ENCODE measurements at regions not wholly inside any gene's neighbourhood (a gene's known extent, or its start where the extent isn't known, plus 50 kb on each side); places are given as distances from the start of the nearest gene placed in this dataset.
"Not testable (repeated sequence)": the region's sequence is repeated elsewhere in the genome, so short reads cannot be mapped to it uniquely, and the experiment has no call there.

- no peaks in the 10 kb centered on the region for H3K36me3 ChIP-seq (ENCODE audit: control insufficient read depth in 4 of 4, insufficient read depth in 3 of 4, low read depth in 1 of 4, low read length in 3 of 4)
- H3K9me3 ChIP-seq (ENCODE audit: control insufficient read depth in 4 of 4, low read length in 3 of 4), result peaks cover 0 to 2% (median under 1%) of the 10 kb centered on the region in 4 donors
- WGBS, result 52% methylated on average over 3 of the region's 3 CpGs
- H3K9ac ChIP-seq (ENCODE audit: low read depth in 1 of 2, low read length in 2 of 2), result no peak overlapping the region
- no peaks in the 10 kb centered on the region for H3K4me1 ChIP-seq (ENCODE audit: control insufficient read depth in 4 of 4, insufficient read depth in 4 of 4, low read length in 3 of 4)
- TF ChIP-seq CTCF (IDR thresholded peaks at IDR 0.05; ENCODE audit: low read depth, low read length, missing input control) (no peak), TAF1 (conservative IDR thresholded peaks at IDR 0.05) (no peak), RXRA (IDR thresholded peaks at IDR 0.05) (no peak), HNF4A (conservative IDR thresholded peaks at IDR 0.05) (no peak), EGR1 (IDR thresholded peaks at IDR 0.05; ENCODE audit: low read depth in 2 of 2) (no peak), YY1 (IDR thresholded peaks at IDR 0.05) (no peak), NR2F2 (IDR thresholded peaks at IDR 0.05) (no peak), JUND (IDR thresholded peaks at IDR 0.05) (no peak), REST (IDR thresholded peaks at IDR 0.05) (no peak), GABPA (IDR thresholded peaks at IDR 0.05 in 1 of 2, conservative IDR thresholded peaks at IDR 0.05 in 1 of 2) (no peak)
- H3K4me3 ChIP-seq (ENCODE audit: low read depth in 1 of 3, low read length in 3 of 3), result no peak overlapping the region
- no peak for DNase-seq (ENCODE audit: low spot score)
- H3K27me3 ChIP-seq (ENCODE audit: control insufficient read depth in 4 of 4, insufficient read depth in 4 of 4, low read length in 3 of 4), result no peaks in the 10 kb centered on the region
- no peak overlapping the region for H3K27ac ChIP-seq (ENCODE audit: low read depth in 1 of 2, low read length in 2 of 2)
Measured at GRCh38 chr1:177411381-177411780, 240.6 kb downstream of the BRINP2 start.

GRCh38 chr1:177410179-177410766 lies 239.5 kb downstream of the BRINP2 start:
- no peak for TF ChIP-seq NR2F2 (IDR thresholded peaks at IDR 0.05)
- no peak for TF ChIP-seq TAF1 (conservative IDR thresholded peaks at IDR 0.05)
- TF ChIP-seq HNF4A (conservative IDR thresholded peaks at IDR 0.05), result no peak
- no peak for TF ChIP-seq SP1 (IDR thresholded peaks at IDR 0.05)
- TF ChIP-seq JUND (IDR thresholded peaks at IDR 0.05), result no peak
- TF ChIP-seq CTCF (IDR thresholded peaks at IDR 0.05; ENCODE audit: low read depth, low read length, missing input control), result no peak
- no peak for TF ChIP-seq RXRA (IDR thresholded peaks at IDR 0.05)
- 71% methylated on average over 5 of the region's 5 CpGs for WGBS
- H3K9me3 ChIP-seq (ENCODE audit: control insufficient read depth in 4 of 4, low read length in 3 of 4), result peaks cover 0 to 2% (median under 1%) of the 10 kb centered on the region in 4 donors
- H3K36me3 ChIP-seq (ENCODE audit: control insufficient read depth in 4 of 4, insufficient read depth in 3 of 4, low read depth in 1 of 4, low read length in 3 of 4), result no peaks in the 10 kb centered on the region
- H3K4me3 ChIP-seq (ENCODE audit: low read depth in 1 of 3, low read length in 3 of 3), result no peak overlapping the region
- H3K4me1 ChIP-seq (ENCODE audit: control insufficient read depth in 4 of 4, insufficient read depth in 4 of 4, low read length in 3 of 4), result no peaks in the 10 kb centered on the region
- H3K27me3 ChIP-seq (ENCODE audit: control insufficient read depth in 4 of 4, insufficient read depth in 4 of 4, low read length in 3 of 4), result no peaks in the 10 kb centered on the region
- DNase-seq (ENCODE audit: low spot score), result no peak
- no peak overlapping the region for H3K27ac ChIP-seq (ENCODE audit: low read depth in 1 of 2, low read length in 2 of 2)
- no peak overlapping the region for H3K9ac ChIP-seq (ENCODE audit: low read depth in 1 of 2, low read length in 2 of 2)

- not testable (repeated sequence) for H3K4me3 ChIP-seq (ENCODE audit: low read depth in 1 of 3, low read length in 3 of 3); H3K9me3 ChIP-seq (ENCODE audit: control insufficient read depth in 4 of 4, low read length in 3 of 4); H3K27ac ChIP-seq (ENCODE audit: low read depth in 1 of 2, low read length in 2 of 2); H3K36me3 ChIP-seq (ENCODE audit: control insufficient read depth in 4 of 4, insufficient read depth in 3 of 4, low read depth in 1 of 4, low read length in 3 of 4); H3K27me3 ChIP-seq (ENCODE audit: control insufficient read depth in 4 of 4, insufficient read depth in 4 of 4, low read length in 3 of 4); H3K4me1 ChIP-seq (ENCODE audit: control insufficient read depth in 4 of 4, insufficient read depth in 4 of 4, low read length in 3 of 4); DNase-seq (ENCODE audit: low spot score); H3K9ac ChIP-seq (ENCODE audit: low read depth in 1 of 2, low read length in 2 of 2)
- WGBS, result 85% methylated on average over 14 of the region's 14 CpGs
Measured at GRCh38 chr1:177406323-177406722, 235.6 kb downstream of the BRINP2 start.
